Gastrocnemius medialis (tissue), 4 donors: ENCODE measurements at regions not wholly inside any gene's neighbourhood (a gene's known extent, or its start where the extent isn't known, plus 50 kb on each side); places are given as distances from the start of the nearest gene placed in this dataset.

Experiments used
- POLR2A ChIP-seq, 2 donors: fragments of 450-650 bp; IDR thresholded peaks; one replicate each; pipeline ENCODE4 v1.6.1; 2017; ENCODE audit warnings: antibody characterized with exemption in 2 of 2, mild to moderate bottlenecking in 2 of 2, moderate library complexity in 2 of 2
- TF ChIP-seq, protein P1 (sequence below), 5 experiments: fragments of 450-650 bp in 3 of 5; fragments of 200-600 bp in 2 of 5; sonication (generic) in 2 of 5; IDR thresholded peaks in 4 of 5; conservative IDR thresholded peaks in 1 of 5; 1 replicate in 4 of 5; 2 replicates in 1 of 5; pipeline ENCODE4 v1.5.1; 2016 to 2019; ENCODE audit warnings: antibody characterized with exemption in 5 of 5, mild to moderate bottlenecking in 3 of 5, moderate library complexity in 3 of 5

DNA sequence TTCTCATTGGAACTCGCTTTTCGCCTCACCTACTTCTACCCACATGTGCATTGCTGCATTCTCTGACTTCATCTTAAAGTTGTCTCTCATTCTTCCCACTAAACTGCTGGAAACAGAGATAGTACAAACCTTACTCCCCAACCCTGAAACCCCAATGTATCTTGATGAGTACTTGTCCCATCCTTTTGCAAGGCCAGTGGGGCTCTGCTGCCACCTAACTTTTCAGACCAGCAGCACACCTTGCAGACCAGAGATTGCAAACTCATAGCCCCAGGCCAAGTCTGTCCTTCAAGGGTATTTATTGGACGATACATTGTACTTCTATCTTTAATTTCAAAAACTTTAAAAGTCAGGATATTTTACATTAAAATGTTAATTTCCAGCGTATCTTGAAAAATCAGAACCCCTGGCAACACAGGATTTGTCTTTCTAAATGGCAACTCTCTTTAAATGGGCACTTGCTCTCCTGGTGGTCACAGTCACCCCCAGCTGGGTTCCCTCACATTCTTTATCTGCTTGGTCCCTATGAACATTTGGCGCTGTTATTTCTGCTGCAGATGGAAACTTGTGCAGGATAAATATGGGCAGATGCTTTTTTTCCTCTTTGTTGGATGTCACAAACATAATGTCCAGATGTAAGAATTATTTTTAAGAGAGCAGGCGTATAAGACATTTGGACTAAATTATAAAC lies 83.9 kb downstream of the SOD2 start:
- no peak for TF ChIP-seq POLR2A (IDR thresholded peaks at IDR 0.05)
- TF ChIP-seq, protein P1, sequence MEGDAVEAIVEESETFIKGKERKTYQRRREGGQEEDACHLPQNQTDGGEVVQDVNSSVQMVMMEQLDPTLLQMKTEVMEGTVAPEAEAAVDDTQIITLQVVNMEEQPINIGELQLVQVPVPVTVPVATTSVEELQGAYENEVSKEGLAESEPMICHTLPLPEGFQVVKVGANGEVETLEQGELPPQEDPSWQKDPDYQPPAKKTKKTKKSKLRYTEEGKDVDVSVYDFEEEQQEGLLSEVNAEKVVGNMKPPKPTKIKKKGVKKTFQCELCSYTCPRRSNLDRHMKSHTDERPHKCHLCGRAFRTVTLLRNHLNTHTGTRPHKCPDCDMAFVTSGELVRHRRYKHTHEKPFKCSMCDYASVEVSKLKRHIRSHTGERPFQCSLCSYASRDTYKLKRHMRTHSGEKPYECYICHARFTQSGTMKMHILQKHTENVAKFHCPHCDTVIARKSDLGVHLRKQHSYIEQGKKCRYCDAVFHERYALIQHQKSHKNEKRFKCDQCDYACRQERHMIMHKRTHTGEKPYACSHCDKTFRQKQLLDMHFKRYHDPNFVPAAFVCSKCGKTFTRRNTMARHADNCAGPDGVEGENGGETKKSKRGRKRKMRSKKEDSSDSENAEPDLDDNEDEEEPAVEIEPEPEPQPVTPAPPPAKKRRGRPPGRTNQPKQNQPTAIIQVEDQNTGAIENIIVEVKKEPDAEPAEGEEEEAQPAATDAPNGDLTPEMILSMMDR (IDR thresholded peaks at IDR 0.05 in 4 of 5, conservative IDR thresholded peaks at IDR 0.05 in 1 of 5) = peak in 2 of 5 experiments; percentile 15 to 40
